K562 (cell line): ENCODE measurements at regions not wholly inside any gene's neighbourhood (a gene's known extent, or its start where the extent isn't known, plus 50 kb on each side); places are given as distances from the start of the nearest gene placed in this dataset.

ENCODE experiments used
- BRCA1 ChIP-seq, 2 experiments: fragments of 450-650 bp in 1 of 2; sonication (generic) in 1 of 2; formaldehyde crosslinking in 1 of 2; IDR thresholded peaks; 2 replicates each; pipeline versions ENCODE4 v1.5.0 to v1.6.1; 2017 to 2020; ENCODE audit warnings: mild to moderate bottlenecking in 1 of 2, missing genetic modification reagents in 1 of 2
- KLF13 ChIP-seq: fragments of 450-650 bp; IDR thresholded peaks from 2 replicates; pipeline ENCODE4 v1.6.1; 2016; ENCODE audit warnings: missing genetic modification characterization, low read depth, mild to moderate bottlenecking, missing compliant biosample characterization, moderate library complexity, borderline replicate concordance
- MAFK ChIP-seq: IDR thresholded peaks from 2 replicates; pipeline ENCODE4 v1.6.1; 2011; ENCODE audit warnings: low read length, improper control_type of control experiment
- MEF2D ChIP-seq: conservative IDR thresholded peaks from 2 replicates; pipeline ENCODE4 v1.6.1; 2016; ENCODE audit warnings: low read depth, missing genetic modification characterization, missing compliant biosample characterization
- MXI1 ChIP-seq: IDR thresholded peaks from 2 replicates; pipeline ENCODE4 v1.6.1; 2011; ENCODE audit warnings: low read depth, mild to moderate bottlenecking, improper control_type of control experiment, low read length
- NFE2 ChIP-seq: IDR thresholded peaks from 2 replicates; pipeline ENCODE4 v1.6.1; 2014; ENCODE audit warnings: antibody characterized with exemption, low read depth
- POLR2A ChIP-seq: fragments of 450-650 bp; conservative IDR thresholded peaks from 2 replicates; pipeline ENCODE4 v1.6.1; 2016
- RFX5 ChIP-seq: IDR thresholded peaks from 2 replicates; pipeline ENCODE4 v1.6.1; 2011; ENCODE audit warnings: low read depth, mild to moderate bottlenecking, improper control_type of control experiment, low read length
- RUNX1 ChIP-seq: sonication (generic); IDR thresholded peaks from 2 replicates; pipeline ENCODE4 v1.6.1; 2016; ENCODE audit warnings: antibody characterized with exemption, low read depth
- XRCC4 ChIP-seq: IDR thresholded peaks from one replicate; pipeline ENCODE4 v1.6.1; 2011; ENCODE audit not compliant: insufficient read depth, insufficient read length; ENCODE audit errors: extremely low read depth
- TF ChIP-seq, protein P1 (sequence below), 2 experiments: fragments of 450-650 bp; formaldehyde crosslinking in 1 of 2; IDR thresholded peaks; 2 replicates each; pipeline versions ENCODE4 v1.4.0 to v1.6.1; 2014 to 2020; ENCODE audit warnings: mild to moderate bottlenecking in 2 of 2, borderline replicate concordance in 1 of 2, low read depth in 1 of 2
- TF ChIP-seq, protein P2 (sequence below), 3 experiments: IDR thresholded peaks in 2 of 3; conservative IDR thresholded peaks in 1 of 3; 2 replicates each; pipeline ENCODE4 v1.5.1; 2011 to 2012; ENCODE audit warnings: low read length in 3 of 3, mild to moderate bottlenecking in 3 of 3, control low read depth in 2 of 3, improper control_type of control experiment in 1 of 3, inconsistent platforms in 1 of 3, low read depth in 1 of 3, mixed read lengths in 1 of 3, moderate library complexity in 1 of 3; ENCODE audit not compliant: insufficient read depth in 2 of 3
- TF ChIP-seq, protein P3 (sequence below): sonication (generic); formaldehyde crosslinking; IDR thresholded peaks from 2 replicates; pipeline ENCODE4 v1.9.0; 2022; ENCODE audit warnings: mild to moderate bottlenecking, missing genetic modification reagents
- TF ChIP-seq, protein P4 (sequence below), 2 experiments: IDR thresholded peaks in 1 of 2; conservative IDR thresholded peaks in 1 of 2; 2 replicates each; pipeline ENCODE4 v1.6.1; 2016; ENCODE audit warnings: low read depth in 2 of 2, mild to moderate bottlenecking in 1 of 2, missing compliant biosample characterization in 1 of 2, missing genetic modification characterization in 1 of 2, moderate library complexity in 1 of 2

DNA sequence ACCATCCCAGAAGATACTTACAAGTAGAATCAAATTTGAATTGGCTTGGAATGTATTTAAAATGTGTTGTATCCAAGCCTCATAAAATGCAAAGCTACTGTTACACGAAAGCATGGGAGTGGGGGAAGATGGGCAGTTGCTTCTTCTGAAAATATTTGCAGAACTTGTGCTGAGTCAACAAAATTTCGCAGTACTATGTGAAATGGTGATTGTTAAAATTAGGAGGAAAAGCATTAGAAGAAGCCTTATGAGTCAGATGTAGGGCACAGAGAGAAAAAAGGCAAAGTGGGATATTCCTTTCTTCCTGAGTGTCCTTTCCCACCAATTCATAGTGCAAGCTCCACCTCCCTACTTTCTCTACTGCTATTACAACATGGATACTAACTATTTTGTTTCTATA, 332.7 kb downstream of the PRDM5 start:
- no peak for TF ChIP-seq MXI1
- no peak for TF ChIP-seq MEF2D (tag)
- TF ChIP-seq, protein P1, sequence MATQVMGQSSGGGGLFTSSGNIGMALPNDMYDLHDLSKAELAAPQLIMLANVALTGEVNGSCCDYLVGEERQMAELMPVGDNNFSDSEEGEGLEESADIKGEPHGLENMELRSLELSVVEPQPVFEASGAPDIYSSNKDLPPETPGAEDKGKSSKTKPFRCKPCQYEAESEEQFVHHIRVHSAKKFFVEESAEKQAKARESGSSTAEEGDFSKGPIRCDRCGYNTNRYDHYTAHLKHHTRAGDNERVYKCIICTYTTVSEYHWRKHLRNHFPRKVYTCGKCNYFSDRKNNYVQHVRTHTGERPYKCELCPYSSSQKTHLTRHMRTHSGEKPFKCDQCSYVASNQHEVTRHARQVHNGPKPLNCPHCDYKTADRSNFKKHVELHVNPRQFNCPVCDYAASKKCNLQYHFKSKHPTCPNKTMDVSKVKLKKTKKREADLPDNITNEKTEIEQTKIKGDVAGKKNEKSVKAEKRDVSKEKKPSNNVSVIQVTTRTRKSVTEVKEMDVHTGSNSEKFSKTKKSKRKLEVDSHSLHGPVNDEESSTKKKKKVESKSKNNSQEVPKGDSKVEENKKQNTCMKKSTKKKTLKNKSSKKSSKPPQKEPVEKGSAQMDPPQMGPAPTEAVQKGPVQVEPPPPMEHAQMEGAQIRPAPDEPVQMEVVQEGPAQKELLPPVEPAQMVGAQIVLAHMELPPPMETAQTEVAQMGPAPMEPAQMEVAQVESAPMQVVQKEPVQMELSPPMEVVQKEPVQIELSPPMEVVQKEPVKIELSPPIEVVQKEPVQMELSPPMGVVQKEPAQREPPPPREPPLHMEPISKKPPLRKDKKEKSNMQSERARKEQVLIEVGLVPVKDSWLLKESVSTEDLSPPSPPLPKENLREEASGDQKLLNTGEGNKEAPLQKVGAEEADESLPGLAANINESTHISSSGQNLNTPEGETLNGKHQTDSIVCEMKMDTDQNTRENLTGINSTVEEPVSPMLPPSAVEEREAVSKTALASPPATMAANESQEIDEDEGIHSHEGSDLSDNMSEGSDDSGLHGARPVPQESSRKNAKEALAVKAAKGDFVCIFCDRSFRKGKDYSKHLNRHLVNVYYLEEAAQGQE (IDR thresholded peaks at IDR 0.05; ENCODE audit: borderline replicate concordance): no peak
- TF ChIP-seq, protein P1 (CRISPR knock-in tag; IDR thresholded peaks at IDR 0.05; ENCODE audit: low read depth): no peak
- TF ChIP-seq, protein P2, sequence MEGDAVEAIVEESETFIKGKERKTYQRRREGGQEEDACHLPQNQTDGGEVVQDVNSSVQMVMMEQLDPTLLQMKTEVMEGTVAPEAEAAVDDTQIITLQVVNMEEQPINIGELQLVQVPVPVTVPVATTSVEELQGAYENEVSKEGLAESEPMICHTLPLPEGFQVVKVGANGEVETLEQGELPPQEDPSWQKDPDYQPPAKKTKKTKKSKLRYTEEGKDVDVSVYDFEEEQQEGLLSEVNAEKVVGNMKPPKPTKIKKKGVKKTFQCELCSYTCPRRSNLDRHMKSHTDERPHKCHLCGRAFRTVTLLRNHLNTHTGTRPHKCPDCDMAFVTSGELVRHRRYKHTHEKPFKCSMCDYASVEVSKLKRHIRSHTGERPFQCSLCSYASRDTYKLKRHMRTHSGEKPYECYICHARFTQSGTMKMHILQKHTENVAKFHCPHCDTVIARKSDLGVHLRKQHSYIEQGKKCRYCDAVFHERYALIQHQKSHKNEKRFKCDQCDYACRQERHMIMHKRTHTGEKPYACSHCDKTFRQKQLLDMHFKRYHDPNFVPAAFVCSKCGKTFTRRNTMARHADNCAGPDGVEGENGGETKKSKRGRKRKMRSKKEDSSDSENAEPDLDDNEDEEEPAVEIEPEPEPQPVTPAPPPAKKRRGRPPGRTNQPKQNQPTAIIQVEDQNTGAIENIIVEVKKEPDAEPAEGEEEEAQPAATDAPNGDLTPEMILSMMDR (IDR thresholded peaks at IDR 0.05 in 2 of 3, conservative IDR thresholded peaks at IDR 0.05 in 1 of 3; ENCODE audit: insufficient read depth in 2 of 3, low read depth in 1 of 3, low read length in 3 of 3): no peak
- TF ChIP-seq POLR2A: no peak
- TF ChIP-seq BRCA1 (IDR thresholded peaks at IDR 0.05): no peak
- TF ChIP-seq BRCA1 (CRISPR knock-in tag; IDR thresholded peaks at IDR 0.05): no peak
- TF ChIP-seq RFX5: no peak
- TF ChIP-seq MAFK: peak; percentile 77
- TF ChIP-seq NFE2: no peak
- TF ChIP-seq, protein P3, sequence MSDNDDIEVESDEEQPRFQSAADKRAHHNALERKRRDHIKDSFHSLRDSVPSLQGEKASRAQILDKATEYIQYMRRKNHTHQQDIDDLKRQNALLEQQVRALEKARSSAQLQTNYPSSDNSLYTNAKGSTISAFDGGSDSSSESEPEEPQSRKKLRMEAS (CRISPR knock-in tag): no peak
- TF ChIP-seq RUNX1: no peak
- TF ChIP-seq KLF13 (tag): no peak
- TF ChIP-seq XRCC4: no peak
- TF ChIP-seq, protein P4, sequence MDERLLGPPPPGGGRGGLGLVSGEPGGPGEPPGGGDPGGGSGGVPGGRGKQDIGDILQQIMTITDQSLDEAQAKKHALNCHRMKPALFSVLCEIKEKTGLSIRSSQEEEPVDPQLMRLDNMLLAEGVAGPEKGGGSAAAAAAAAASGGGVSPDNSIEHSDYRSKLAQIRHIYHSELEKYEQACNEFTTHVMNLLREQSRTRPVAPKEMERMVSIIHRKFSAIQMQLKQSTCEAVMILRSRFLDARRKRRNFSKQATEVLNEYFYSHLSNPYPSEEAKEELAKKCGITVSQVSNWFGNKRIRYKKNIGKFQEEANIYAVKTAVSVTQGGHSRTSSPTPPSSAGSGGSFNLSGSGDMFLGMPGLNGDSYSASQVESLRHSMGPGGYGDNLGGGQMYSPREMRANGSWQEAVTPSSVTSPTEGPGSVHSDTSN (CRISPR knock-in tag; IDR thresholded peaks at IDR 0.05; ENCODE audit: low read depth): no peak
- TF ChIP-seq, protein P4 (tag; conservative IDR thresholded peaks at IDR 0.05; ENCODE audit: low read depth): no peak
